ENCODE measurements at regions not wholly inside any gene's neighbourhood (a gene's known extent, or its start where the extent isn't known, plus 50 kb on each side); places are given as distances from the start of the nearest gene placed in this dataset.
A peak's percentile ranks its signal among the peaks of the same experiment; 100 is the strongest.

DNA sequence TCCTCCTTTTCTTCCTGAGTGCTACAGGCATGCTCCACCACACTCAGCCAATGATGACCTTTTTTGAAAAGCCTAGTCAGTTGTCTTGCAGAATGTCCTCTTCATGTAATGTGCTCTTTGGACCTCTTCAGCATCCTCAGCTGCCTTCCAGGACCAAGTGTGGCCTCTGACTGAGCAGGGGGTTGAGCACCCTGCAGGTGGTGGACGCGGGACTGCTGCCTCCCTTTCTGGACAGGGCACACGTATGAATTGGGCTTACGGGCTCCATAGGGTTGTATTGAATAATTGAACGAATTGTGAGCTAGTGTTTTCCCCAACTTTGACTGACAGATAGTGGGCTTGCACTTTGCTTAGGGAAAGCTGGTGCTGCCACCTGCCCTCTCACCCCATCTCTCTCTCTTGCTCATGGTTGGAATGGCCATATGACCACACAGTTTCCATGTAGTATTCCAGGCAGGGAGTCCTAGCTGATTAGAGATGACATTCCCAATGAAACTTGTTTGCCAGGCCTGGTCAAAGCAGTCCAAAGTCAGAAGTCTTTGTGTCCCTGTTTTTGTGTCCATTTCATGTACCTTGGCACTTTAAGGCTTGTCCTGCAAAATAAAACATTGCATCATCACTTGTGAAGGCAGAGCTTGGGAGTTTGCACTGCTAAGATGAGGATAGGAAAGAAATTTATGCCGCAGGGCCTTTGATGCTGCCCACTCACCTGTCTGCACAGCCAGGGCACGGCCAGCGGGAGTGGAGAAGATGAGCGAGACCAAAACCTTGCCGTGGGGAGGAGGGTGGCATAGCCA is 76.3 kb upstream of the NPAS1 start:
- no peaks in the 10 kb centered on the region for H3K9me3 ChIP-seq
- WGBS = 88% methylated on average over 10 of the region's 10 CpGs
- no peak for DNase-seq (ENCODE audit: low spot score)
- peaks cover 7% of the 10 kb centered on the region for H3K4me1 ChIP-seq (replicated peaks)
- no peaks in the 10 kb centered on the region for H3K27me3 ChIP-seq (replicated peaks; ENCODE audit: insufficient read depth)
- no peak overlapping the region for H3K4me3 ChIP-seq
- TF ChIP-seq POLR2AphosphoS5 (IDR thresholded peaks at IDR 0.05) (no peak), POLR2A (IDR thresholded peaks at IDR 0.05) (no peak)
- TF ChIP-seq, protein P1, sequence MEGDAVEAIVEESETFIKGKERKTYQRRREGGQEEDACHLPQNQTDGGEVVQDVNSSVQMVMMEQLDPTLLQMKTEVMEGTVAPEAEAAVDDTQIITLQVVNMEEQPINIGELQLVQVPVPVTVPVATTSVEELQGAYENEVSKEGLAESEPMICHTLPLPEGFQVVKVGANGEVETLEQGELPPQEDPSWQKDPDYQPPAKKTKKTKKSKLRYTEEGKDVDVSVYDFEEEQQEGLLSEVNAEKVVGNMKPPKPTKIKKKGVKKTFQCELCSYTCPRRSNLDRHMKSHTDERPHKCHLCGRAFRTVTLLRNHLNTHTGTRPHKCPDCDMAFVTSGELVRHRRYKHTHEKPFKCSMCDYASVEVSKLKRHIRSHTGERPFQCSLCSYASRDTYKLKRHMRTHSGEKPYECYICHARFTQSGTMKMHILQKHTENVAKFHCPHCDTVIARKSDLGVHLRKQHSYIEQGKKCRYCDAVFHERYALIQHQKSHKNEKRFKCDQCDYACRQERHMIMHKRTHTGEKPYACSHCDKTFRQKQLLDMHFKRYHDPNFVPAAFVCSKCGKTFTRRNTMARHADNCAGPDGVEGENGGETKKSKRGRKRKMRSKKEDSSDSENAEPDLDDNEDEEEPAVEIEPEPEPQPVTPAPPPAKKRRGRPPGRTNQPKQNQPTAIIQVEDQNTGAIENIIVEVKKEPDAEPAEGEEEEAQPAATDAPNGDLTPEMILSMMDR (IDR thresholded peaks at IDR 0.05) = no peak
- intact Hi-C loops (cut with DNase I) = no loop called here
- no peaks in the 10 kb centered on the region for H3K36me3 ChIP-seq
- no peak overlapping the region for H3K27ac ChIP-seq

- peaks cover 7% of the 10 kb centered on the region for H3K4me1 ChIP-seq (replicated peaks)
- H3K27ac ChIP-seq = peak overlapping the region in 1 of 2 donors; percentile 23
- WGBS = 49% methylated on average over 5 of the region's 5 CpGs
- H3K9me3 ChIP-seq = no peaks in the 10 kb centered on the region
- H3K36me3 ChIP-seq = no peaks in the 10 kb centered on the region
- intact Hi-C loops (cut with DNase I) = no loop called here
- no peak for DNase-seq (ENCODE audit: low spot score)
- TF ChIP-seq, protein P1 (IDR thresholded peaks at IDR 0.05) = no peak
- TF ChIP-seq POLR2A (IDR thresholded peaks at IDR 0.05) (no peak), POLR2AphosphoS5 (IDR thresholded peaks at IDR 0.05) (no peak)
- no peaks in the 10 kb centered on the region for H3K27me3 ChIP-seq (replicated peaks; ENCODE audit: insufficient read depth)
- H3K4me3 ChIP-seq = no peak overlapping the region
Observed at GRCh38 chr19:46944123-46944748, 75.4 kb upstream of the NPAS1 start.

DNA sequence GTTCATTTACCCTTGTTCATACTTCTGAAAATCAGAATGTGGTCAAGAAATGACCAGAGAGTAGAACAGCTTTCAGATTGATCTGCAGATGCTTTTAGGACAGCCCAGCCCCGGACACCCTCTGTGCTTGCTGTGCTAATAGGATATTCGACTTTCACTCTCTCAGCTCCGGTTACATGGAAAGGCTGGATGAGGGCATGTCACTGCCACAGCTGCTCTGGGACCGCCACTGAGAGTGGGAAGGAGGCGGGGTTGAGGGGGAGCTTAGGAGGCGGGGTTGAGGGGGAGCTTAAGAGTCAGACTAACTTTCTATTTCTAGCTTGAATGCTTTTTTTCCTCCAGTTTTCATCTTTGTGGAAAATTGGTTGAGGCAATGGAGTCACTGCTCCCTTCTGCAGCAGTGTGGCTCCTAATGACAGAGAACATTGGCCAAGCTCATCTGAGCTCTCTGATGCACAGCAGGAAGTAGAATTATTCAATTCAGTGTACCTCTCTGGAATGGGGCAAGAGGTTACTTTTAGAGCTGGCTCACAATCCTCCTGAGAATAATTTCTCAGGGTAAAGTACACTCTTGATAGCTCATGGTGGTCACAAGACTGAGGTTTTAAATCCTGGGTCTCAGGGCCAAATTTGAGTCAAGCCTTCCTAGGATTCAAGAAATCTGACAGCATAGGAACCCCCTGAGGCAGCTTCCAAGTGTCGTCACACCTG is 74.6 kb upstream of the NPAS1 start:
- H3K9me3 ChIP-seq = no peaks in the 10 kb centered on the region
- H3K36me3 ChIP-seq = no peaks in the 10 kb centered on the region
- no peak for DNase-seq (ENCODE audit: low spot score)
- no peak overlapping the region for H3K4me3 ChIP-seq
- H3K27me3 ChIP-seq (replicated peaks; ENCODE audit: insufficient read depth) = no peaks in the 10 kb centered on the region
- intact Hi-C loops (cut with DNase I) = no loop called here
- peaks cover 7% of the 10 kb centered on the region for H3K4me1 ChIP-seq (replicated peaks)
- 11% methylated on average over 7 of the region's 7 CpGs for WGBS
- TF ChIP-seq POLR2AphosphoS5 (IDR thresholded peaks at IDR 0.05) = peak; percentile 14
- TF ChIP-seq, protein P1 (IDR thresholded peaks at IDR 0.05) = no peak
- no peak for TF ChIP-seq POLR2A (IDR thresholded peaks at IDR 0.05)
- H3K27ac ChIP-seq = peak overlapping the region; percentile 23 to 26

GRCh38 chr19:46945694-46946489 is 73.7 kb upstream of the NPAS1 start:
- H3K9me3 ChIP-seq = no peaks in the 10 kb centered on the region
- intact Hi-C loops (cut with DNase I) = no loop called here
- WGBS = 67% methylated on average over 8 of the region's 8 CpGs
- TF ChIP-seq POLR2AphosphoS5 (IDR thresholded peaks at IDR 0.05) (no peak), POLR2A (IDR thresholded peaks at IDR 0.05) (no peak)
- TF ChIP-seq, protein P1 (IDR thresholded peaks at IDR 0.05) = no peak
- H3K27me3 ChIP-seq (replicated peaks; ENCODE audit: insufficient read depth) = no peaks in the 10 kb centered on the region
- H3K27ac ChIP-seq = peak overlapping the region; percentile 8 to 26
- DNase-seq (ENCODE audit: low spot score) = no peak
- H3K4me1 ChIP-seq (replicated peaks) = peaks cover 14% of the 10 kb centered on the region
- no peak overlapping the region for H3K4me3 ChIP-seq
- H3K36me3 ChIP-seq = no peaks in the 10 kb centered on the region
